NCI-H1930 (cell line): ENCODE measurements at regions not wholly inside any gene's neighbourhood (a gene's known extent, or its start where the extent isn't known, plus 50 kb on each side); places are given as distances from the start of the nearest gene placed in this dataset.

Experiments used
- DNase-seq, 2 experiments: peaks; one replicate each; lab custom pipeline; 2025; lab: John Stamatoyannopoulos, UW

GRCh38 chr15:60093273-60094067 lies 89.4 kb downstream of the FOXB1 start:
- DNase-seq: no peak

GRCh38 chr15:60095711-60096110 lies 91.6 kb downstream of the FOXB1 start:
- no peak for DNase-seq

GRCh38 chr15:60096157-60096556 lies 92.0 kb downstream of the FOXB1 start:
- no peak for DNase-seq

GRCh38 chr15:60101416-60101815 lies 97.3 kb downstream of the FOXB1 start:
- no peak for DNase-seq

GRCh38 chr15:60102748-60103147 lies 98.6 kb downstream of the FOXB1 start:
- no peak for DNase-seq

GRCh38 chr15:60110909-60111308 lies 106.8 kb downstream of the FOXB1 start:
- DNase-seq: no peak

- peak in 1 of 2 experiments; percentile 25 for DNase-seq
Observed at GRCh38 chr15:60115579-60116380, 111.7 kb downstream of the FOXB1 start.

GRCh38 chr15:60116456-60117089 lies 112.5 kb downstream of the FOXB1 start:
- DNase-seq: no peak

GRCh38 chr15:60118146-60118545 lies 114.0 kb downstream of the FOXB1 start:
- DNase-seq: peak; percentile 2 to 27

GRCh38 chr15:60118626-60119025 lies 114.5 kb downstream of the FOXB1 start:
- no peak for DNase-seq

- no peak for DNase-seq
Observed at GRCh38 chr15:60119101-60119500, 115.0 kb downstream of the FOXB1 start.

GRCh38 chr15:60120100-60120499 lies 116.0 kb downstream of the FOXB1 start:
- DNase-seq: no peak

- no peak for DNase-seq
Observed at GRCh38 chr15:60121845-60122244, 117.7 kb downstream of the FOXB1 start.

- DNase-seq: no peak
Observed at GRCh38 chr15:60122691-60123090, 118.6 kb downstream of the FOXB1 start.

GRCh38 chr15:60124460-60125070 lies 120.5 kb downstream of the FOXB1 start:
- no peak for DNase-seq

GRCh38 chr15:60125334-60125733 lies 121.2 kb downstream of the FOXB1 start:
- no peak for DNase-seq

GRCh38 chr15:60126200-60126599 lies 122.1 kb downstream of the FOXB1 start:
- no peak for DNase-seq

- no peak for DNase-seq
Observed at GRCh38 chr15:60126661-60127060, 122.5 kb downstream of the FOXB1 start.

- DNase-seq: no peak
Observed at GRCh38 chr15:60128000-60128376, 123.9 kb downstream of the FOXB1 start.

GRCh38 chr15:60128710-60129109 lies 124.6 kb downstream of the FOXB1 start:
- no peak for DNase-seq

- no peak for DNase-seq
Observed at GRCh38 chr15:60130398-60130797, 126.3 kb downstream of the FOXB1 start.

- no peak for DNase-seq
Observed at GRCh38 chr15:60130821-60131220, 126.7 kb downstream of the FOXB1 start.
